Activated CD8-positive, alpha-beta memory T cell treated with anti-CD3 and anti-CD28 coated beads for 48 hours (primary cell): ENCODE measurements at regions not wholly inside any gene's neighbourhood (a gene's known extent, or its start where the extent isn't known, plus 50 kb on each side); places are given as distances from the start of the nearest gene placed in this dataset.

Source experiments
- DNase-seq, 3 experiments: peaks; one replicate each; pipeline ENCODE4 v3.0.0-alpha.2; 2020; ENCODE audit warnings: low read depth in 2 of 3, low spot score in 2 of 3

DNA sequence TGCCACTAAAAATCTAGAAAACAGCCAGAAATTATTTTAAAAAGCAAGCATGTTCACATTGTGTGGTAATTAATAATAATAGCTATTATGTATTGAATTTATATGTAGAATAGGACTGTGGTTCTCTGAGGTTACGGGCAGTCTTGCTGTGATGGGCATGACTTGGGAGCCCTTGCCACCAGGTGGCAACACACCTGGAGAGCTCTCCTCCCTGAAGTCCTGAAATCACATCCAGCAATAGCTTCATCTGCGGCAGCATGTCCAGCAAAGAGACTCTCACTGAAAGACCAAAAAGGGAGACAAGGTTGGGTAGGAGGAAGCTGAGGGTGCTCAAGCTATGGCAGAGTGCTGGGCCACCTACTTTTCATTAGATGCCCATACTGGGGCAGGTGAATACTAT is 206.8 kb upstream of the IL12A start:
- no peak for DNase-seq

DNA sequence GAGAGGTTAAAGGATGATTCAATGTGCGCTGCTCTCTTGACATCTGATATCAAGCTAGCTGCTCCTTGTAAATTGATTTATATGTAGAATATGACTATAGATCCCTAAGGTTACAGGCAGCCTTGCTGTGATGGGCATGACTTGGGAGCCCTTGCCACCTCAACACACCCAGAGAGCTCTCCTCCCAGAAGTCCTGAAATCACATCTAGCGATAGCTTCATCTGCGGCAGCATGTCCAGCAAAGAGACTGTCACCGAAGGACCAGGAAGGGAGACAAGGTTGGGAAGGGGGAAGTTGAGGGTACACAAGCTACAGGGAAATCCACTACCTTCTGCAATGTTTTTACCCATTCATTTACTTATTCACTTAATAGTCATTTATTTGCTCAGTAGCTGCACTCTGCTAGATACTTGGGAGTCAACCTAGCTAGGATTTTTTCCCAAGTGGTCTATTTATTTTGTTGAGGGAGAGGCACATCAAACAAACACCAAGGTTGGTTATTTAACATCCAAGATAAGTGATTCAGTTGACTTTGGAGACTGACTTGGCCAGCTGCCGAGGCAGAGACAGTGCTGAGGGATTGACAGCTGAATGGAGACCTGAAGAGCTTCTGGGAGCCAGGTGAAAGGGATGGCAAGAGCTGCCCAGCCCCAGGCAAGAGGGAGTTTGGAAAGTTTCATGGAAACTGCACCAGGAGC is 205.8 kb upstream of the IL12A start:
- DNase-seq = no peak

DNA sequence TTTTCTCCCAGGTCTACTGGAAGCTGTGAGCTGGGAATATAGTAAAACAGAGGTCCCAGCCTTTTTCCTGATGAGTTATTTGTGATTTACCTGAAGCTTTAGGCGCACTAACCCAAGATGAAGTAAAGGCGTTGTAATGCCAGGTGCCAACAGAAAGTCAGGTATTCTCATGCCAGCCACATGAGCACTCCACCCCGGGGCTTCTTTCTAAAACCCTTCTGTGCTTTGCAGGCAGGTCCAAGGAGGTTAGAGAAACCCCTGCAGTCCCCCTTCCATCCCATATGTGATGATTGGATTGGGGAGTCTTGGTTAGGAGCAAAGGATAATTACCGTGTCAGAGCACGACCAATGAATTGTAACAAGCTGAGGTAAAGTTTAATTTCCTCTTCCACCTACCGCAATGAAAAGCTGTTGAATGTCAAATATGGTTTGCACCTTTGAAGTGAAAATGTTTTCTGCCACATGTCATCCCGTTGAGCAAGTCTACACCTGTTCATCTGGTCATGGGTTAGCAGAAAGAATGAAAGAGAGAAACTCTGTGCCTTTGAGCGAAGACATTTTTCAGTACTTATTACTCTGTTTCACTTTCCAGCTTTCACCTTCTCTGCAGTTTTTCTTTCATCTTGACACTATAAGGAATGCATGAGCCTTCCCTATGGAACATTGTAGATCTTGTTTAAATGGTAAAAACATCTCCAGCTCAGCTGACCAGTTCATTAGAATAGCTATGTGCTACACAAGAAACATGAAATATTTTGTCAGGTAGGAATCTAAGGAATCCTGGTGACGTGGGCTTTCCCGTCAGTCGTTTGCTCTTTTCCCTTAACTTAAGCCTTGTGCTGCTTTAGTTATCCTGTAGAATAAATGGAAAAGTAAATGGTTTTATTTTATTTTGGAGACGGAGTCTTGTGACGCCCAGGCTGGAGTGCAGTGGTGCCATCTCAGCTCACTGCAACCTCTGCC is 204.6 kb upstream of the IL12A start:
- DNase-seq = no peak

DNA sequence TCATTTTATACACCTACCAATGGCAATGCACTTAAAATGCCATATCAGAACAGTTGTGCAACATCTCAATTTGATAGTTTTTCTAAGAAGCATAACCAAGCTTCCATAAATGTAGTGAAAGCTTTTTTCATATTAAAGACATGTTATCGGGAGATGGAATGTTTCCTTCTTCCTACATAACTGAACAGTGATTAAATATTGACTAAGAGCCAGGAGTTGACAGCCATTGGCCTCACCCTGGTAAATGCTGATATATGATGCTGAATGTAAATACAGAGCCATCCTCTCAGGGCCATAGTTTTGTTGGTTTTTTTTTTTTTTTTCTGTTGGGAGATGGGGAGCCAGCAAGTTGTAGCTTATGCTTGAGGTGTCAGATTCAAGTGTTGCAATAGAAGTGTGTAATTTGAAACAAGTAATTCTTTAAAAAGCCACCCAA is 203.3 kb upstream of the IL12A start:
- no peak for DNase-seq

- DNase-seq = no peak
Observed at GRCh38 chr3:159786489-159787177, 202.0 kb upstream of the IL12A start.

DNA sequence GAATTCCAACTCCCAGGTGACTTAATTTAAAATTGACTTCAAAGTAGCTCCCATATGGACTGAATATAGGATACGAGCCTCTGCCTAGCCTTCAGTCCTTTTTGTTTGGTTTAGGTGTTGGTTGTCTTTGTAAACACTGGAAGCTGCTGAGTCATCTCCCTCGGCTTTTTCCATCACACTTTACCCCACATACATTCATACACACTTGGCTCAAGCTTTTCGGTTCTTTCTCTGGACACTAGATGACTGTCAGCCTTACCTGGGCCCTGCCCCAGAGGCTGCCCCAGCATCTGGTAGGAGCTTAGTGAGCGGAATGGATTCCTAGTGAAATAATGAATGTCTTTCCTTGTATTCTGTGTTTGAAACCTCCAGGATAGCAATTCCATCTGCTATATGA is 201.5 kb upstream of the IL12A start:
- DNase-seq = no peak

GRCh38 chr3:159787794-159788205 is 200.8 kb upstream of the IL12A start:
- no peak for DNase-seq

DNA sequence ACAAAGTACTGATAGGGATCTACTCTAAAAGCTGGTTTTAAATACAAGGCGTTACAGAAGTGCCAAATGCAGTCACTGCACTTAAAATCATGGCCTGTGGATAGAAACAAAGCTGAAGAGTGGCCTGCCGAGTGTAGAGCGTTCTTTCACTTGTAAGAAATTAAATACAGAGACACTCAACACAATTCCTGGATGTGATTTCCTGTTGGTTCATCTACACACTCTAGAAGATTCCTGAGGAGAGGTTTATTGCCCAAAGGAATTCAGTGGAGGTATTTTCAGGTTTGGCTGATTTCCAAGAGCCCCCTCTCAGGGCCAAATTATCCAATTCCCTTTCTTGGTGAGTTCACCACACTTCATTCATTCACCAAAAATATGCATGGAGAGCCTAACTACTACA is 200.3 kb upstream of the IL12A start:
- no peak for DNase-seq

DNA sequence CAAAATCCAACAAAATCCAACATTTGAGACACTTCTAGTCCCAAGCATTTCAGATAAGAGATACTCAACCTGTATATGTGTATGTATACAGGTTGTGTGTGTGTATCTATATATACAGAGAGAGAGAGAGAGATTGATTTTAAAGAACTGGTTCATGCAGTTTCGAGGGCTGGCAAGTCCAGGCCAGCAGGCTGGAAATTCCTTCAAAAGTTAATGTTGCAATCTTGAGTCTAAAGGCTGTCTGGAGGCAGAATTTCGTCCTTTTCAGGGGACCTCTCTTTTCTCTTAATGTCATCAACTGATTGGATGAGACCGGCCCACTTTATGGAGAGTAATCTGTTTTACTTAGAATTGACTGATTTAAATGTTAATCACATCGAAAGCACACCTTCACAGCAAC is 199.6 kb upstream of the IL12A start:
- DNase-seq = no peak

GRCh38 chr3:159789742-159790635 is 198.6 kb upstream of the IL12A start:
- no peak for DNase-seq

GRCh38 chr3:159791336-159791735 is 197.3 kb upstream of the IL12A start:
- DNase-seq = no peak

- no peak for DNase-seq
Observed at GRCh38 chr3:159792070-159792469, 196.6 kb upstream of the IL12A start.

DNA sequence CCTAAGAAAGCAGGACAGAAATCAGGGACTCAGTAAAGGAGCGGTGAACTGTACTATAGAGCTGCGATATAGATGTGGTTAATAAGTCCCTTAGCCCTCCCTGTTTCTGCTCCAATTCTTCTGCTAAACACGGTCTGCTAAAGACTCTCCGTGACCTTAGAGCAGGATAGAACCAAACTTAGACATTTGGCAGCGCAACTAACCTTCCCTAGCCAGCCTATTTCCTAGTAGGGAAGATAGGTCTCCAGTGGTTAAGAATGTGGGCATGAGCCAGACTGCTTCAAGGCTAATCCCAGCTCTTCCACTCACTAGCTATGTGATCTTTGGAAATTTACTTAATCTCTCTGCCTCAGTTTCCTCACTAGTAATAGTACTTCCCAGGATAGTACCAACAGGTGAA is 193.6 kb upstream of the IL12A start:
- DNase-seq = no peak

GRCh38 chr3:159795681-159796175 is 192.9 kb upstream of the IL12A start:
- DNase-seq = no peak

GRCh38 chr3:159796226-159796625 is 192.4 kb upstream of the IL12A start:
- DNase-seq = no peak

DNA sequence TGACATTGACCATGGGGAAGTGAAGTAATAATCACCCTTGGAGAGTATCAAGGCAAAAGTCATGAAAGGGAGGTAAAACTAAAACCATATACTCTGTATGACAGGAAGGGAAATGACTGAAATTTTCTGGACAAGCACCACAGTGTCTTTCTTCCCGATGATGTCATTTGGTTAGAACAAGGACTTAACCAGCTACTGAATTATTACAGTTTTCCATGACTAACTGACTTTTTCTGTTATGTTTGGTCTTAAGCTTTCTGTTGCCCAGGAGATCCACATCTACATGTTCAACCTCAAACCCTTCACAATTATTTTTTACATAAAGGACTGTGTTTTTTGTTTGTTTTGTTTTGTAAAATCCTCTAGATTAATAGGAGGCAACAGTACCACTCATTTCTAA is 191.9 kb upstream of the IL12A start:
- DNase-seq = no peak

DNA sequence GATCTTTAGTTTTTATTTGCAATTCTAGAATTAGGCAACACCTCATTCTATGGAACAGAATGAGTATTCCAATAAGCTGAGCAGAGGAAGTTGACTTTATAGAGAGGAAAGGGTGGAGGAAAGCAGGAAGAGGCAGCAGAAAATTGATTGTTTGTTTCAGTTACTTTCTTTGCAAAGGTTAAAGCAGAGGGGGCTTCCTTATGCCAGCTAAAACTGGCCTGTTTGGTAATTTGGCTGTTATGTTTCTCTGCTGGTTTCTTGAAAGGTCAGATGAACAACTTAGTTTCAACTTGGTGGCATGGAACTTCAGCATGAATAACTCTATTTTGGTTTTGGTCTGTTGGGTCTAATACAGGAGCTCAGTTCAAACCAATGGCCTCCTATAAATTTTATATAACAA is 190.9 kb upstream of the IL12A start:
- no peak for DNase-seq

DNA sequence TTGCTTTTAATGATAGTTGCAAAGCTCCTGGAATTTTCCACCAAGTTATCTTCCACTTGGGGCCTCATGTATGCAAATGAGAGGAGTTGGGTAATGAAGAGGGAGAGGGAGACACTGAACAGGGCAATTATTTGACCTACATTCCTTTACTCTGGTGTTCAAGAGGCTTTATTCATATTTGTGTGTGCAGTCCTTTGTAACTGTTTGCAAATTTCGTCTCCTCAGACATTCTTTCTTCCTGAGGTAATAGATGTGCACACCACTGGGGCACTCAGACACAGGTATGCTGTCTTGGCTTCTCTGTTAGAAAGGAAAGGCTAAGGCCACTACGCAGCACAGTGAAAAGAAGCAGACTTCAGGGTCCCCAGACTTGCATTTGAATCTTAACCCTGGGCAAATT is 189.7 kb upstream of the IL12A start:
- DNase-seq = no peak

DNA sequence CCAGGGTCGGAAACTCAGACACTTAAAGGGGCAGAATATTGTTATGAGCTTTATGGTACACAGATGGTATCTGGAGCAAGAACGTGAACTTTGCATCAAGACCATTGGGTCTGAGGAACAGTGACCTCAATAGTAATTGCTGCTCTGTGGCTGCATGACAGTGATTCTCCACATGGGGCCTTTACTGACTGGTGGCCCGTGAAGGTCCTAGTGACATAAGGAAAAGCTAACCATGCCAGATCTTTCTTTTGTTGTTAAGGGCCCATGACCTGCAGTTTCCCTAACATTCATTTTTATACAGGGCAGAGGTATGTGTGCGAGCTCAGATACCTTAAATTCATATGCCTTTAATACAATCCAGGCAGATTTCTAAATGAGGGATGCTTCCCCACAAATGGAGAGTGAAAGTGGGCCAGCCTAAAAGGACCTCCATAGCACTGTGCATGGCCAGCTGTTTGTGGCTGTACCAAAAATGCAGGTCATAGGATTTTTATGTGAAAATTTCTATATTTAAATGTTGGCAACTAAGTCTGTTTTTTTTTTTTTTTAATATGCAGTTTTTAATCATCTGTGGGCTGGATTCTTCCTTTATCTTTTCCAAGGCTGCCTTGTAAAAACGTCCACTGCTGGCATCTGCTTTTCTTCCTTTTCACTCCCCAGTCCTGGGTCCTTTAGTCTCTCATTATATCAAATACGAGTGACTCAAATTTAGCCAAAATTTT is 188.0 kb upstream of the IL12A start:
- DNase-seq = no peak

DNA sequence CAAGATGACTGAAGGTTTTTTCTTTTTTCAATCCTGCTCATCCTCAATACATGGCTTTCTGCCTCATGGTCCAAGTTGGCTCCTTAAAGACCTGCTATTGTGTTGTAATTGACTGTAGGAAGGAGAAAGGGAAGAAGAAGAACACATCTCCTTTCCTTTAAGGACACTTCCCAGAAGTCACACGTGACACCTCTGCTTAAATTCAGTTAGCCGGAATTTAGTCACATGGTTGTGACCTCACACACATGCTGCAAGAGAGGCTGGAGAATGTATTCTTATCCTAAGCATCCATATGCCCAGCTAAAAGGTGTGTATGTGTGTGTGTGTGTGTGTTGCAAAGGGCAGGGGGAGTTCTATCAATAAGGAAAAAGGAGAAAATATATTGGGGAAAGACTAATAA is 185.8 kb upstream of the IL12A start:
- DNase-seq = no peak
